Daoy (cell line): ENCODE measurements at regions not wholly inside any gene's neighbourhood (a gene's known extent, or its start where the extent isn't known, plus 50 kb on each side); places are given as distances from the start of the nearest gene placed in this dataset.
A peak's percentile ranks its signal among the peaks of the same experiment; 100 is the strongest.

ENCODE experiments used
- DNase-seq: peaks from one replicate; pipeline ENCODE4 v3.0.0-alpha.2; 2015; ENCODE audit warnings: low read depth

- DNase-seq, result no peak
Measured at GRCh38 chr21:32184065-32184464, 94.8 kb downstream of the MIS18A start.

- DNase-seq, result no peak
Measured at GRCh38 chr21:32183396-32183795, 95.5 kb downstream of the MIS18A start.

- no peak for DNase-seq
Measured at GRCh38 chr21:32182449-32182848, 96.4 kb downstream of the MIS18A start.

DNA sequence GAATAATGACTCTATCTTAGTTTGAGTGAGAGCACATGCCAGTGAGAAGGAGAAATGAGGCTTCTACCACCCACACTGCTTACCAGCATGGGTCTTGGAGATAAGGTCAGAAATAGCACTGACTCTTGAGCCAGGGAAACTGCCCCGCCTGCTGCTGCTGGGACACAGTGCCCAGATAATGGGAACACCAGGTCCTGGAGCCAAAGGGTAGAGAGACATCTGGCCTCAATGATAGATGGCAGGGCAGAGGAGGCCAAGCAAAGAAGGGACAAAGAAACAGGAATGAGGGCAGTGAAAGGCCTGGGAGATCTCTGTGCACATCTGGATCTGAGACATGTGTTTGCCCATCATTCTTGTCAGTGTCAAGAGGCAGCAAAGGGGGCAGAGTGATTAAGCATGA, 97.4 kb downstream of the MIS18A start:
- no peak for DNase-seq

DNA sequence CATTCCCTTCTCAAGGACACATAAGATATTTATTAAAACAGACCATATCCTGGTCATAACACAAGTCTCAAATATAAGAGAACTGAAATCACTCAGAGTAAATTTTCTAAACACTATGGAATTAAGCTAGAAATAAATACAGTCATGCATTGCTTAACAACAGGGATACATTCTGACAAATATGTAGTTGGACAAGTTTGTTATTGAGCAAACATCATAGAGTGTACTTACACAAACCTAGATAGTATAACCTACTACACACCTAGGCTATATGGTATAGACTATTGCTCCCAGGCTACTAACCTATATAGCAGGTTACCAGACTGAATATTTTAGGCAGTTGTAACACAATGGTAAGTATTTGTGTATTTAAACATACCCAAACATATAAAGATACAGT, 104.0 kb downstream of the MIS18A start:
- DNase-seq, result no peak

DNA sequence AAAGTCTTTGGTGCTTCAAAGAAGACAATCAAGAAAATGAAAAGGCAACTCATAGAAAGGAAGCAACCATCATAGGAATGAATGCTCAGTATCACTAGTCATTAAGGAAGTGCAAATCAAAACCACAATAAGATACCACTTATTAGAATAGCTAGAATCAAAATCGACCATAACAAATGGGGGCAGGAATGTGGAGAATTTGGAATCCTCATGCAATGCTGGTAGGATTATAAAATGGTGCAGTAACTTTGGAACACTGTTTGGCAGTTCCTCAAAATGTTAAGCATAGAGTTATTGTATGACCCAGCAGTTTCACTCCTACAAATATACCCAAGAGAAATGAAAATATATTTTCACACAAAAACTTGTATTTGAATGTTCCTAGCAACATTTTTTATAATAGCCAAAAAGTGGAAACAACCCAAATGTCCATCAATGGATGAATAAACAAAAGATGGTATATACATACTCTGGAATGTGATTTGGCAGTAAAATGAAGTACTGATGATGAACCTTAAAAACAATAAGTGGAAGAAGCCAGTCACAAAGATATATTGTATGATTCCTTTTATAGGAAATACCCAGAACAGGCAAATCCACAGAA, 105.6 kb downstream of the MIS18A start:
- DNase-seq, result no peak

GRCh38 chr21:32172106-32172505, 106.7 kb downstream of the MIS18A start:
- DNase-seq, result no peak

DNA sequence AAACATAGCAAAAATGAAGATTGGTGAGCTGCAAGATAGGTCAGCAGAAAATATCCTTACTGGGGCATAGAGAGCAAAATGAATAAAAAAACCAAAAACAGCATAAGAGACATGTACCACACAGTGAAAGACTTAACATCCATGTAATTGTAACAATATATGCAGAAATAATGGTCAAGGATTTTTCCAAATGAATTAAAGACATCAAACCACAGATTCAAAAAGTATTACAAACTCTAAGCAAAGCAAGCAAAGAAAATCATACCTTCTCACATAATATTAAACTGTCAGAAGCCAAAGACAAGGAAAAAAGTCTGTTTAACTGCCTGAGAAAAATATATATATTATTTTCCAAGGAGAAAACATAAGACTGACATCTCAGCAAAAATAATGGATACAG, 111.3 kb downstream of the MIS18A start:
- DNase-seq, result no peak

- DNase-seq, result no peak
Measured at GRCh38 chr21:32163386-32163785, 115.5 kb downstream of the MIS18A start.

- no peak for DNase-seq
Measured at GRCh38 chr21:32162727-32163320, 116.0 kb downstream of the MIS18A start.

DNA sequence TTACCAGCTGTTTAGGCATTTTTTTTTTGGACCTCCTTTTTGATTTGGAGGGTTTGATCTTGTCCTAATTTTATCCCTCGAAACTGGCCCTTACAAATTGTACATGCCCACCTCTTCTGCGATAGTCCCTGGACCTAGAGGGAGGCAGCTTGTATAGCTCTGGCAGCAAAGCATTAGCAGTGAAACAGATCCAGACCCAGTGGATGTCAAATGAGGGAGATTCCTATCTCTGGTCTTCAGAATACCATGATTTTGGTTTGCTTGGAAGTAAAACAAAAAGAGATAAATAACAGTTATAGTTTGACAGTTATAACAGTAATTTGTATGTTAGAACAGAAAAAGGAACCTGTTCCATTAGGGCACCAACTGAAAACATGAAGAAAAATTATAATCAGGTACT, 123.6 kb downstream of the MIS18A start:
- DNase-seq, result no peak

GRCh38 chr21:32147041-32147440, 131.8 kb downstream of the MIS18A start:
- no peak for DNase-seq

DNA sequence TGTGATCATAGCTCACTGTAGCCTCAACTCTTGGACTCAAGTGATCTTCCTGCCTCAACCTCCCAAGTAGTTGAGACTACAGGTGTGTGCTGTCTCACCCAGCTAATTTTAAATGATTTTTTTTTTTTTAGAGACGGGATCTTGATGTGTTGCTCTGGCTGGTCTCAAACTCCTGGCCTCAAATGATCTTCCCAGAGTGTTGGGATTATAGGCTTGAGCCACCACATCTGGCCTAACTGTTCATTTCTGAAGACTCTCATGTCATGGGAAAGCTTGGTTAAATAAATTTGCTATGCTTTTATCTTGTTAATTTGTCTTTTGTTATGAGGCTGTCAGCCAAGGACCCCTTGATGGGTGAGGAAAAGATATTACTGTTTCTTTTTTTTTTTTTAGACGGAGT, 134.0 kb downstream of the MIS18A start:
- no peak for DNase-seq

DNA sequence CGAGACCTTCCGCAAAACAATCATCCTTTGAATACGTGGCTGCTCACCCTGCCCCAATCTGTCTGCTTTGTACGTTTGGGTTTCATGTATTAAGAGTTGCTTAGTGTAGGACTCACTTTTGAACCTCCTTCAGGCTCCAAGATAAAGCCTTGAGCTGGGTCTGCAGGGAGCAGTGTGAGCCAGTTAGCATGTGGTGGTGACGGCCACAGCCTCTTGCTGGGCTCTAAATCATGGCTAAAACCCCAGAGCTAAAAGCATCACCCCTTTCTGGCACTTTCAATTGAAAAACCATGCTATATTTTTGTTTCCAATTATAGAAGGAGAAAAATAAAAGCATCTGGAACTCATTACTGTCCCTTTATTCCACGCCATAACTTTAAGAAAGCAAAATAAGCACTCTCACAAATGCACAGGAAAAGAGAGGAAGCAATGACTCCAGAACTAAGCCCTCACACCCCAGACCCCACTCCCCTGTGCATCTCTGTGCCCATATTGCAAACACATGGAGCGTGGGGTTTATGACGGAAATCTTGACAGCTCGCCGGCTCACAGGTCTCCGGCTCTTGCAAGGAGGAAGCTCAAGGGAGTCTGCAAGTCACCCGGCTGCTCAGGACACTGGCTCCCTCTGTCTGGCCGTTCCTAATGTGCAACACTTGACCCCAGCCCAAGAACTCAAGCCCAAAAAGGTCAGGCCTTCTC, 135.5 kb downstream of the MIS18A start:
- no peak for DNase-seq

- DNase-seq, result no peak
Measured at GRCh38 chr21:32141318-32141633, 137.6 kb downstream of the MIS18A start.

DNA sequence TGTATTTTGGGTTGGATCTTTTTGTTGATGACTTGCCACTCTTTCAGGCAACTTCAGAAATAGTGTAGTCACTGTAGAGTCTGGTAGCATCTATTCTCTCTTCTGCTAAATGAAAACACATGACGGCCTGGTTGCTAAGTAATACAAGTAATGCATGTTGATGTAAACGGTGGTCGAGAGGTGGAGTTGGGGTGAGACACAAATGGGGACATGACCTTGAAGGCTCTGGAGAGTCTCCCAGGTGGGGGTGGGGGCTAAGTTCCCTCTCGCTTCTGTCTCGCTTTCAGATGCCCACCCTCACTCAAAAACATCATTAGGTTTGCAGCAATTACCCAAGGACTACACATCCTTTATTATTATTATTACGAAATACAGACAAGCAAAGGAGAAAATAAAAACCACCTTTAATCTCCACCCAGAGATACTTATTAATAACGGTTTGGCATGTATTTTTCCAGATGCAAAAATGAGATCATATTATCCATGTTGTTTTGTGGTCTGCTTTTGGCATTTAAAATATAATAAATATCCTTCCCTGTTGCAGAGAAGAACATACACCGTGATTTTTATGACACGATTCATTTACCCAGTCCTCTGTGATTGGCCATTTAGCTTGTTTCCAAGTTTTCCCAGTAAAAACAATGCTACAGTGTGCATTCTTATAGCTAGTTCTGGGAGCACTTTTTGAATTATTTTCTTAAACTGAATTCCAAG, 138.1 kb downstream of the MIS18A start:
- DNase-seq, result no peak

DNA sequence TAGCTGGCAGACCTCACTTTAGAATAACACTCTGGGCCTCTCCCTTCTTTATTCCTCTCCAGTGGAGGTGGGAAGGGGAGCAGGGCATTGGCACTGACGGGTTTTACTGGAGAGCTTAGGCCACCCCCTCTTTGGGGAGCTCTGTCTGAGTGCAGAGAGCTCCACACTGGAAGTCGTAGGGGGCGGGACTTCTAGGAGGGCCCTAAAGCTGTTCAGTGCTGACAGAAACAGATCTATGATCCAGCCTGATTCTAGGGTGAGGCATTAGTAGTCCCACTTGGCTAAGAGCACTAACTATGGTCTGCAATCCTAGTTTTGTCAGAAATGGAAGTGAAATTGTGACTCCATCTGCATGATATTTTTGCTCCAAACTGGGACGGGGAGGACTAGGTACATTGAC, 138.7 kb downstream of the MIS18A start:
- no peak for DNase-seq

DNA sequence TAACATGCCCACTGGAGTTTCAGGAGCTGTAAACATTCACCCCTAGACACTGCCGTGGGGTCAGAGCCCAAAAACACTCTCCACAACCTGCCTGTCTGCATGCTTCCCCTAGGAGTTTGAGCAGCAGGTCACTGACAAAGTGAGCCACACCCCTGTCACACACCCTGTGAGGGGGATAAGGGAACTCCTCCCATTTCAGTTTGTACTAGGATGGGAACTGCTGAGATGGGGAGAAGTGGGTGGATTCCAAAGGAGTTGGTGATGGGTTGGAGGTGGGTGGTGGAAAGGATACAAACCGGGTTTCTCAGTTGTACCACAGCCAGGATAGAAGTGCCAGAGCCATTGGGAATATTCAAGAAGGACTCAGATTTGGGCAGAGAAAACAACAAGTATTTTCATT, 140.2 kb downstream of the MIS18A start:
- DNase-seq, result no peak

GRCh38 chr21:32137931-32138330, 140.9 kb downstream of the MIS18A start:
- no peak for DNase-seq

- peak; percentile 34 for DNase-seq
Measured at GRCh38 chr21:32137266-32137665, 141.6 kb downstream of the MIS18A start.

GRCh38 chr21:32136546-32136945, 142.3 kb downstream of the MIS18A start:
- peak; percentile 51 for DNase-seq

DNA sequence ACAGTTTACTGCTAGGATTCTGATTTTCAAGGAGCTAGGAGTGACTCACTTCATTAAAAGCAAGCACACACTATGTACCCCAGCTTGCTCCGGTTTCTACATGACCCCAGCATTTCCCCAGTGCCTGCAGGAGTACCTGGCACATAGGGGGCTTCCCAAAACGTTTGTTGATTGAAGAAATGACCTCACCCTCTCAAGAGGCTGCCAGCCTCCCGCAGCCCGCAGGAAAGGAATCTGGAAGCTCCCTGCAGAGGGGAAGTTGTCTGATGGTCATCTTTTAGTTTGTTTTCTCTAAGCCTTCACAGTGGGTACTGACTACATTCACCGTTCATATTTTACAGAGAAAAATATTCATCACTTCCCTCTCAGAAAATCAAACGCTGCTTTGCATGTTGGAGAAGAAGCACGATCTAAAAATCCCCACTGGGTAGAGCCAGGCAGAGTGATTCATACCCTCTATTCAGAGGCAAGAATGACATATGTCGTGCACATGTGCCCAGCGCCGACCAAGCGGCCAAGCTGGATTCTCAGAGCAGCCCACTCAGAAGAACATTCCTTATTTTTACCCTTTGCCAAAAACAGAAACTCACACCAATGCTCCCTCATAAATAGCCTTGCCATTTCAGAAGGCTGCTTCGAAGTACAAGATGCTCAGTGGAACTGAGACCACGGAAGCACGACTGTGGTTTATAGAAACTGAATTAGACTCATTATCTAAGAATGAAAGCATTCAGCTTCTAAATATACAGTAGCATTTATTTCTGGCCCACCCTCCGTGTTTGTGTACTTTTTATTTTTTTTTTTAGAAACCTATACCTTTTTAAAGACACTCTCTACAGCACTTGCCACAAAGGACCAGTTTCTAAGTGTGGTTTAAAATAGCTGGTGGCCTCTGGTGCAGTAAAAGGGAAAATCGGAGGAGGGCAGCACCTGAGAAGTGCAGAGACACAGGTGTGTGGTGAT, 143.2 kb downstream of the MIS18A start:
- peak; percentile 73 for DNase-seq
